SKM-1 treated with dmso at 0.1 percent for 144 hours (cell line): ENCODE measurements at regions not wholly inside any gene's neighbourhood (a gene's known extent, or its start where the extent isn't known, plus 50 kb on each side); places are given as distances from the start of the nearest gene placed in this dataset.
"Not testable (repeated sequence)": the region's sequence is repeated elsewhere in the genome, so short reads cannot be mapped to it uniquely, and the experiment has no call there.

Source experiments
- DNase-seq: peaks from one replicate; lab custom pipeline; 2025; ENCODE audit not compliant: unreplicated experiment; lab: John Stamatoyannopoulos, UW

DNA sequence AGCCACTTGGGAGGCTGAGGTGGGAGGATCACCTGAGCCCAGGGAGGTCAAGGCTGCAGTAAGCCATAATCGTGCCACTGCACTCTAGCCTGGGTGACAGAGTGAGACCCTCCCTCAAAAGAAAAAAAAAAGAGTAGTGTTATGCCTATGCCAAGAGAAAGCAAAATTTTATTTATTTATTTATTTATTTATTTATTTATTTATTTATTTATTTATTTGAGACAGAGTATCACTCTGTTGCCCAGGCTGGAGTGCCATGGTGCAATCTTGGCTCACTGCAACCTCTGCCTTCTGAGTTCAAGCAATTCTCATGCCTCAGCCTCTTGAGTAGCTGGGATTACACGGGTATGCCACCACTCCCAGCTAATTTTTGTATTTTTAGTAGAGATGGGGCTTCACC lies 72.6 kb upstream of the RAPGEF2 start:
- DNase-seq, result not testable (repeated sequence)

DNA sequence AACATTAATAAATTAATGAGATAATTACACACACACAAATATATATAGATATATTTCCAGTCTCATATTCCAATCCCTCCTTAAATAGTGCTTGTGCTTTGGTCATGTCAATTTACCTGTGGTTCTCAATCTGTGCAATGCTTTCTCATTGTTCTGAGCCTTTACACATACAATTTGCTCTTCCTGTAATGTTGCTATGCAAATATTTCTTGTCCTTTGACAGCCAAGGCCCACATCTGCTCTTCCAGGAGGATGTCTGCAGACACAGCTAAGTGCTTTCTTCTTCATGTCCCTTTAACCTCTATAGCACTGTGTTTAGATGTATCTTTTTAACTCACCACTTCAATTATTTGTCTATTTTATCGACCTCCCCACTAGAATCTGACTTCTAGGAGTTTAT lies 67.3 kb upstream of the RAPGEF2 start:
- DNase-seq, result no peak

DNA sequence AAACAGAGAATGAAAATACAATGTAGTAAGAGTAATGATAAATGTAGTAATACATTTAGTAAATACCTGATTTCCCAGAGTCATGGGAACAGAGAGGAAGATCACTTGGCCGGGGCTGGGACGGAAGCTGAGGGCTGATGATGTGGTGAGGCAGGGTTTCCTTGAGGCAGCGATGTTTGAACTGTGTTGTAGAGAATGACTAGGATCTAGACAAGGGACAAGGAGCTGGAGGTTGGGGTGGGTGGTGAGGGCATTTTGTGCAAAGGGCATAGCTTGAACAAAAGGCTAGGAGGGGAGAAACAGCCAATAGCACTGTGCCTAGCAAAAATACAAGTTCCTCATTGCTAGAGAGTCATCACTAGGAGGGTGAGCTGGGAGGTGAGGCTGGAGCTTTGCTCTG lies 64.3 kb upstream of the RAPGEF2 start:
- no peak for DNase-seq

DNA sequence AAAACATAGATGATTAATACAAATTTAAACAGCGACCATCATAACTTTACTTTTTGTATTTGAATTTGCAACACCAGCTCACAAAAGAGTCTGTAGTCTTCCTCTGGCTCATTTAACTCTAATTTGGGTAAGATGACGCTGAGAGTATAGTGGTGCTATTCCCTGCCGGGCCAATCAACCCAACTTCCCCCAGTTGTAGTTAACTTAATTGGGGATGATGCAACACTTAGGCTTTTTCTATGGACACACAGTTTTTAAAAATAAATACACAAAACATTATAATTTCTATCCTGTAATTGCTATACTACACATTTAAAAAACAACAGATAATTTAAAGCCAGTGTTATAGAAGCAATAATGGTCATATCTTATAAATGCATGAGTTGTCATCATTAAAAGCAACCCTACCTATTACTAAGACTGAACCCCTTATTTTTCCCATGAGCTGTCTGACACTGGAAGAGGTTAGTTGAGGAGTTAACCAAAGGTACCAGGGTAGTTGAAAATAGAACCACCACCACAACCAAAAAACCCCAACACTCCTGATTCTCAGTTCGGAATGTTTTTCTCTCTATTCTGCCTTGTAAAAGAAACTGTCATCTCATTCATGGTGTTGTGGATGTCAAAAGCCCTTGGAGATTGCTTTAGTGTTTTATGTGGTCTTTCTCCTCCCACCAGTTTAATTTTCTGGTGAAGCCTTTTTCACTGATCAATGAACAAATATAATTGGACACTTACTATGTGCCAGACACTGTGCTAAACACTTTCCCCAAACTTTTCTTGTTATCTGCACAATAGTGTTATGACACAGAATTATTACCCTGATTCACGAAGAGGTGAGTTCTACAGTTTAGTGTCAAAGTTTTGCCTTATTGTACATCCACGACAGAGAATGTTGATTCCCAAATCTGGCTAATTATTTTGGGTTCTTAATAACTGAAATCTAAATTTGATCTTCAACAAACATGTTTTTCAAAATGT lies 61.5 kb upstream of the RAPGEF2 start:
- no peak for DNase-seq

DNA sequence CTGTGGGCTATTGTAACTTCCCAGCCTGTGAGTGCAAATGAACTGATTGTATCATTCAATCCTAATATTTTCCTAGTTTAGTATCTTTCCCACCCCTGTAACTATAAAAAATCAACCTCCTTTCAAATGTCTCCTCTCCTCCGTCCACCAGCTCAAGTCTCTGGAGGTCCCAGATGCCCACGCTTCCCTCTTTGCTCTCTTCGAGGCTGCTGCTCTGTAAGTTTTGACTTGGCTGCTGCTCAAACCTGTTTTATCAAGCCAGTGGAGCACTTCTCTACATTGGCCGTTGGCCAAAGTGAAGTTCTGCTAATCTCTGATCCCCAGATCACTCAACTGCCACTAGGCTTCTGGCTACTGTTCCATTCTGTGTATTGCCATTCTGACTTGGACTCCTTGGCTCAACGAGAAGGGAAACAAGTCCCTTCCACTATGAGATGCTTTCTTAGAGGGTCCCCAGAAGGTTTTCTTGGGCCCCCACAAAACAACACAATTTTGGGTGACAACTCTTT lies 60.7 kb upstream of the RAPGEF2 start:
- no peak for DNase-seq

DNA sequence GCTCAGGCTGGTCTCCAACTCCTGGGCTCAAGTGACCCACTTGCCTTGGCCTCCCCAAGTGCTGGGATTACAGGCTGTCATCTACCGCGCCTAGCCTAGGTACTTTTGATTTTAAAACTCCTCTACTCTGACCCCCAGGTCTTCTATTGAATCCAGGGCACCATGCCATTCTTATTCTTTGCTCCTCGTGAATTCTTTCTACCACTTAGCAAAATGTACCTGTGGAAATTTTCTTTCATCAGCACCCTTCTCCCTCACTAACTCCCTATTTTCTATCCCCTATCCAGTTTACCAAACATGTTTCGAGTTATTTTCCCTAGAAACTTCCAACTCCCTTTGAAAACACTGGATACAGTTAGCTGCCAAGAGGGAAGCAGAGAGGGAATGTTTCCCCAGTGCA lies 60.0 kb upstream of the RAPGEF2 start:
- no peak for DNase-seq

DNA sequence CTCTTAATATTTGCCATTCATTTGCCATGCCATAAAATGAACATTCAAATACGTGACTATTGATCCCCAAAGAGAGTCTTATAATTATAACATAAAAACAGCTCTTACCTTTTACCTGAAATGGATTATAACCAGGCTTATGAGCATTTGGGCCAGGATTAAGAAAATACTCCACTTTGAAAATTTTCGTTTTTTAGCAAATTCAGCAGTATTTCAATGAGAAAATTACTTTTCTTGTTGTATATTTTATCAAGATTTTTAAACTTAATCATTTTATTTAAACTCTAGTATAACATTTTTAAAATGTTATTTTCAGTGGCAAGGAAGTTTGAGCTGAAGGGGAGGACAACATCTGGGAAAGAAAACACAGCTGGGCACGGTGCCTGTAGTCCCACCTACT lies 59.0 kb upstream of the RAPGEF2 start:
- DNase-seq, result no peak

DNA sequence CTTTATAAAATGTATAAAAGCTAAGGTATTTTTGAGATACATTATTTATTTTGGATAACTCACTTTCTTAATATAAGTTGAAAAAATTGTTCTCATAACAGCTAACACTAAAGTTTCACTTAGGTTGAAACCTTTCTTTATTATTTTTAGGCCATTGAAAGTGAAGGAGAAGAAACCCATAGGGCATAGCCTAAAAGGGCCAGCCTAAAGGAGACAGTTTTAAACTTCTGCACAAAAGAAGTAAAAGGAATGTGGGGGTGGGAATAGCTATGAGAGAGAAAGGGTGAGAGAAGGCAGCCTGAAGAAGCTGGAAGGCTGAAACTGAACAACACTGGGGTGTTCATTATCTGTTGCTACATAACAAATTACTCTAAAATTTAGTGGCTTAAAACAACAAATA lies 57.6 kb upstream of the RAPGEF2 start:
- DNase-seq, result no peak

DNA sequence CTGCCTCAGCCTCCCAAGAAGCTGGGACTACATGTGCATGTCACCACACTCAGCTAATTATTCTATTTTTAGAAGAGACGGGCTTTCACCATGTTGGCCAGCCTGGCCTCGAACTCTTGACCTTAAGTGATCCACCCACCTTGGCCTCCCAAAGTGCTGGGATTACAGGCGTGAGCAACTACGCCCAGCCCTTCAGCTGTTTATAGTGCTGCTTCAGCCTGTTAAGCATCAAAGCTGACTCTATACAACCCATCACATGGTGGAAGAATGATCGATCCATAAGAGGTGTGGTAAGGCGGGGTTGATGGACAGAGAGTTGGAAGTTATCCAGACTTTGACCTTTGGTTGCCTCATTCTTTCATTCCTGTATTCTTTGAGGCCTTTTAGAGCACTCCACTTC lies 56.2 kb upstream of the RAPGEF2 start:
- DNase-seq, result no peak

DNA sequence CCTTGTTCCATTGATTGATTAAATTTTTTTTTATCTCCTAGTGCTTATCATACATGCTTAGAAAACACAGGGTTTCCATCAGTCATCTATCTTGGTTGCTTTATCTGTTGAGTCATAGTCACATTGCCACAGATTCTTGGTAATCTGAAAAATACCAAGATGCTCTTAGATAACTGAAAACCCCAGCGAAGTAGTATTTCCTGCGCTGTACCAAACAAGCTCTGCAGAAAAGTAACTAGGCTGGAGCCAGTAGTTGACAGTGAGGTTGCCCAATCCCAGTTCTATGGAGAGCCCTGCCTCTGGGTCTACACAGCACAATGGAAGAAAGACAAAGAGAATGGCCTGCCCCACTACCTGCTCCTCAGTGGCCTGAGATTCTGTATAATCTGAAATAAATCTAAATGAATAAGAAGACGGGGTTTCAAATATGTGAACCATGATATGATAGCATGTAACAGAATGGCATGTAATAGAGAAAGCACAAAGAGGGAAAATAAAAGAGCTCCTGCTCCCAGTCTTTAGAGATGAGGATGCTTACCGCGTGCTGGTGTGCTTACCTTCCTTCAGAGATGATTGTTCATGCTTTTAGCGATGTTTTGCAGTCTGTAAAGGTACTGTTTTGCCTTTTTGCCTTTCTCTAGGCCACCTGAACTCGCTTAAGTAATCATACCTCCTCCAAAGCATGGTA lies 55.3 kb upstream of the RAPGEF2 start:
- no peak for DNase-seq

DNA sequence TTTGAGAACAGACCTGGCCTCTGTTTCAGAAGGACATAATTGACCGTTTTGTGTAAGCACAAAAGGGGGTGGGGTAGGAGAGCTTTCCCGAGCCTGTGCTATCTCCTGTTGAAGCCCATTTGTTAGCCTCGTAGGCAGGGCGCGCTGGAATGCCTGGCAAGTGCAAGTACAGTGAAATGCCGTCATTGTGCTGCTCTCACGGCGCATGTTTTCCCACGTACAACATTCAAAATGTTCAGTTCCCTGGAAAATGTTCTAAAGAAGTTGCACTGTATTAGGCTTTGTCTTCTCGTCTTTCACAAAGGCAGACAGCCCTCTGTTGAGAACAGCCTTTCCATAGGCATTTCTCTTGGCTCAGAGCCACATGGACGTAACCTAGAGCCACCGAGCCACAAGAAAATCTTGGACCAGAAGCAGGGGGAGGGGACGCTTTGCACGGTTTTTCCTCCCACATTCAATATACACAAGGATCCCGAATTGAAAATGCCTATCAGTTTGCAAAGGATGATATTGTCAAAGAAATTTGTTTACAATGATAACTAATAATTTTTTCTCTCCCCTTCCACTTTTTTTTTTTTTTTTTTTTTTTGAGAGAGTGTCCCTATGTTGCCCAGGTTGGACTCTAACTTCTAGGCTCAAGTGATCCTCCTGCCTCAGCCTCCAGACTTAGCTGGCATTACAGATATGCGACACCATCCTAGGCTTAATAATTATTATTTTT lies 54.6 kb upstream of the RAPGEF2 start:
- DNase-seq, result no peak

DNA sequence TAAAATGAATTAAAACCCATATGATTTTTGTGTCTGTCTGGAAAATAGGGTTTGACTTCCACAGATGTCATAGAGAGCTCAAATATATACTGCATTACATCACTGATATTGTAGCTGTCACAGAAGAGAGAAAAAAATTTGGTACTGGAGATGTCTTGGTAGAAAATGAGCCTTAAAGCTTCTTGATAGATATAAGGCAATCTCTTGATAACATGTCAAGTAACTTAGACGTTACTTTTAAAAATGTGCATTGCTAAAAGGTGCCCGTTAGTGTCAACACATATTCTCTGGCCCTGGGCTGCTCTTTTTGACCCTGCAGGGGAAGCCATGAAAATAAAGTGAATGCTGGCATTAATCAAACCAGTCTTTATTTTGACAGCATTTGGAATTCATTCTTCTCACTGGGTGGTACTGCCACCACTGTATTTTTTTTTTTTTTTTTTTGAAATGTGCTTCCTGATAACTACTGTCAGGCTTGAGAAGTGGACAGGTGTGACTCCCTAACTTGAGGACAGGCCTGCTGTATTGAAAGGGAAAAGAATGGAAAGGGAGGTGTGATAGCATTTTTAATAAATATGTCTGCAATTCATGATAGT lies 53.0 kb upstream of the RAPGEF2 start:
- no peak for DNase-seq

DNA sequence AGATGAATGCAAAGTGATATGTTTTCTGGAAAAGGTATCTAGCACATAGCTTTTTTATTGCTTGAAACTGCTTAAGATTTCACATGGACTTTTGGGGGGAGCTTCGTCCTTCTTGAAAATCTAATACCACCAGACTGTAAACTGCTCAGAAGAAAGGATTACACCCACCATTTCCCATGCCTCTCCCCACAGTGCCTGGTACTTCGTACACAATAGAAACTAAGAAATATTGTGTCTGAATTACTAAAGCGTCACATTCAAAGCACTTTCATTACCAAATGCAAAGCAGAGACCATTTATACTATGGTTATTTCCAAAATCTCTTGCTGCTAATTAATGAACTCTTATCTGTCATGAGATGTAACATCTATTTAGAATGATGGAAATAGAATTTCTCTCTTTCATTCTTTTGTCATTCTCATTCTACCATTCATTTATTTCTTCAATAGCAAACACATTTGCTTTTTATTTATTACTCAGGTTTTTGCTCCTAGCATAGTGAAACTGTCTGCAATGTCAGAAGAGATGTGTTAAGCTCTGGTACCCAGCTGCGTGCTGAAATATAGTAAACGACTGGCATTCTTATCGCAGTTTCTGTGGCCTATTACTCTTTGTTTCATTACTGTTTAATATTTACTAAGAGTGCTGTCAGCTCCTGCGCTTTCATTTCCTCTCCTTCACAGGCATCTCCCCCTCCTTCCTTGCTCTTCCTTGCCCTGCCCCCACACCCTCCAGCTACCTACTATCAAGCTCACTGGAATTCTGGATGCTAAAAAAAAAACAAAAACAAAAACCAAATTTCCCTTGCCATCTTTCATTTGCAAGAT lies 51.4 kb upstream of the RAPGEF2 start:
- DNase-seq, result no peak

DNA sequence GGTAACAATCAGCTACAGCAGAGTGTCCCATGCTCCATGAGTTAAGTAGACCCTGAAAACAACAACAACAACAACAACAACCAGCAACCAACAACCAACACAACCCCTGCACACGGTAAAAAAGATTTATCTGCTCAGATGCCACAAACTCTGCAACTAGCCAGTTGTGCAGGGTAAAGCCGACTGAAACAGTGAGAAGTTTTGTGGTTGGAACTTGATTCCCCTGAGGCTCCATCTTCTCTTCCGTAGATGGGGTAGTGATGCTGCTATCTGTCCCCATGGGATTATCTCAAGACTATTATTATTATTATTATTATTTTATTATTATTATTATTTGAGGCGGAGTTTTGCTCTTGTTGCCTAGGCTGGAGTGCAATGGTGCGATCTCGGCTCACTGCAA lies 50.6 kb upstream of the RAPGEF2 start:
- no peak for DNase-seq
